ENCODE measurements at regions not wholly inside any gene's neighbourhood (a gene's known extent, or its start where the extent isn't known, plus 50 kb on each side); places are given as distances from the start of the nearest gene placed in this dataset.
A peak's percentile ranks its signal among the peaks of the same experiment; 100 is the strongest.

DNA sequence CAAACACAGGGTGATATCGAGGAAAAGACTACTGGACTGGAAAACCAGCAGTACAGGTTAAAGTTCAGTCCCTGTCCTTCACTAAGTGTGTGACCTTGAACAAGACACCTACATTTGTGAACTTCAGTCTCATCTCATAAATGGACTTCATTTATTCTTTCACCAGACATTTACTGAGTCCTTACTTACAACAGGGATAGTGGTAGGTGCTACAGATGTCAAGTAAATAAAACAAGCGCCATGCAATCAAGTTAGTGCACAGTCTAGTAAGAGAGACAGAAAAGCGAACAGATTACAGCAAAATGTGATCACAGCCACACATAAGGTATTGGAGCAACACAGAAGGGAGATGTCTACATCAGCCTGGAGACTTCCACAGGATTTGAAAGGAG, 413.2 kb downstream of the ACTL7B start (continued):
- TF ChIP-seq MED8 (CRISPR knock-in tag; IDR thresholded peaks at IDR 0.05; ENCODE audit: insufficient replicate concordance) (no peak), ZBTB33 (CRISPR knock-in tag; IDR thresholded peaks at IDR 0.05) (peak; percentile 55; the same call in 1 of the 2 replicates), CEBPB (IDR thresholded peaks at IDR 0.05; ENCODE audit: borderline replicate concordance, low read depth, low read length) (peak; percentile 35; the same call in 1 of the 2 replicates), RARG (CRISPR knock-in tag; IDR thresholded peaks at IDR 0.05; ENCODE audit: low read depth) (no peak), EHMT2 (IDR thresholded peaks at IDR 0.05; ENCODE audit: borderline replicate concordance, low read depth, low read length) (0 out of 2 replicates have a peak, but pooled peaks have one; percentile 73), FOXP1 (IDR thresholded peaks at IDR 0.05) (no peak), FOXP1 (CRISPR knock-in tag; IDR thresholded peaks at IDR 0.05) (peak; percentile 42), ISL2 (CRISPR knock-in tag; IDR thresholded peaks at IDR 0.05) (peak; percentile 43; the same call in 1 of the 2 replicates), ESRRA (CRISPR knock-in tag; IDR thresholded peaks at IDR 0.05; ENCODE audit: low read depth) (peak; percentile 98), ZNF780A (CRISPR knock-in tag; IDR thresholded peaks at IDR 0.05) (no peak), TBL1XR1 (IDR thresholded peaks at IDR 0.05; ENCODE audit: borderline replicate concordance, low read length, partially characterized antibody) (peak; percentile 39), POGZ (CRISPR knock-in tag; IDR thresholded peaks at IDR 0.05) (peak; percentile 65), IKZF1 (IDR thresholded peaks at IDR 0.05) (no peak), RXRB (CRISPR knock-in tag; IDR thresholded peaks at IDR 0.05; ENCODE audit: borderline replicate concordance) (0 out of 2 replicates have a peak, but pooled peaks have one; percentile 7), SOX6 (IDR thresholded peaks at IDR 0.05) (no peak), SOX6 (CRISPR knock-in tag; IDR thresholded peaks at IDR 0.05) (peak; percentile 41; the same call in 1 of the 2 replicates), SKI (IDR thresholded peaks at IDR 0.05; ENCODE audit: partially characterized antibody) (peak; percentile 18), EP300 (IDR thresholded peaks at IDR 0.05; ENCODE audit: low read depth in 2 of 2, low read length in 2 of 2) (peak in 1 of 2 experiments; percentile 22; a peak in 1 of 4 replicates), EP300 (CRISPR knock-in tag; IDR thresholded peaks at IDR 0.05; ENCODE audit: borderline replicate concordance) (no peak), TBX3 (IDR thresholded peaks at IDR 0.05; ENCODE audit: borderline replicate concordance) (0 out of 2 replicates have a peak, but pooled peaks have one; percentile 19), SOX5 (CRISPR knock-in tag; IDR thresholded peaks at IDR 0.05; ENCODE audit: borderline replicate concordance) (peak; percentile 40; the same call in 1 of the 2 replicates), ZMYM4 (CRISPR knock-in tag; IDR thresholded peaks at IDR 0.05) (peak; percentile 61), YY1 (IDR thresholded peaks at IDR 0.05; ENCODE audit: insufficient read depth, insufficient replicate concordance, low read depth, low read length) (no peak), ZNF7 (CRISPR knock-in tag; IDR thresholded peaks at IDR 0.05) (no peak), STAT5B (CRISPR knock-in tag; IDR thresholded peaks at IDR 0.05) (no peak)
- TF ChIP-seq, protein P1, sequence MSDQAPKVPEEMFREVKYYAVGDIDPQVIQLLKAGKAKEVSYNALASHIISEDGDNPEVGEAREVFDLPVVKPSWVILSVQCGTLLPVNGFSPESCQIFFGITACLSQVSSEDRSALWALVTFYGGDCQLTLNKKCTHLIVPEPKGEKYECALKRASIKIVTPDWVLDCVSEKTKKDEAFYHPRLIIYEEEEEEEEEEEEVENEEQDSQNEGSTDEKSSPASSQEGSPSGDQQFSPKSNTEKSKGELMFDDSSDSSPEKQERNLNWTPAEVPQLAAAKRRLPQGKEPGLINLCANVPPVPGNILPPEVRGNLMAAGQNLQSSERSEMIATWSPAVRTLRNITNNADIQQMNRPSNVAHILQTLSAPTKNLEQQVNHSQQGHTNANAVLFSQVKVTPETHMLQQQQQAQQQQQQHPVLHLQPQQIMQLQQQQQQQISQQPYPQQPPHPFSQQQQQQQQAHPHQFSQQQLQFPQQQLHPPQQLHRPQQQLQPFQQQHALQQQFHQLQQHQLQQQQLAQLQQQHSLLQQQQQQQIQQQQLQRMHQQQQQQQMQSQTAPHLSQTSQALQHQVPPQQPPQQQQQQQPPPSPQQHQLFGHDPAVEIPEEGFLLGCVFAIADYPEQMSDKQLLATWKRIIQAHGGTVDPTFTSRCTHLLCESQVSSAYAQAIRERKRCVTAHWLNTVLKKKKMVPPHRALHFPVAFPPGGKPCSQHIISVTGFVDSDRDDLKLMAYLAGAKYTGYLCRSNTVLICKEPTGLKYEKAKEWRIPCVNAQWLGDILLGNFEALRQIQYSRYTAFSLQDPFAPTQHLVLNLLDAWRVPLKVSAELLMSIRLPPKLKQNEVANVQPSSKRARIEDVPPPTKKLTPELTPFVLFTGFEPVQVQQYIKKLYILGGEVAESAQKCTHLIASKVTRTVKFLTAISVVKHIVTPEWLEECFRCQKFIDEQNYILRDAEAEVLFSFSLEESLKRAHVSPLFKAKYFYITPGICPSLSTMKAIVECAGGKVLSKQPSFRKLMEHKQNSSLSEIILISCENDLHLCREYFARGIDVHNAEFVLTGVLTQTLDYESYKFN (CRISPR knock-in tag; conservative IDR thresholded peaks at IDR 0.05) = peak; percentile 48; the same call in 1 of the 2 replicates
- TF ChIP-seq, protein P2, sequence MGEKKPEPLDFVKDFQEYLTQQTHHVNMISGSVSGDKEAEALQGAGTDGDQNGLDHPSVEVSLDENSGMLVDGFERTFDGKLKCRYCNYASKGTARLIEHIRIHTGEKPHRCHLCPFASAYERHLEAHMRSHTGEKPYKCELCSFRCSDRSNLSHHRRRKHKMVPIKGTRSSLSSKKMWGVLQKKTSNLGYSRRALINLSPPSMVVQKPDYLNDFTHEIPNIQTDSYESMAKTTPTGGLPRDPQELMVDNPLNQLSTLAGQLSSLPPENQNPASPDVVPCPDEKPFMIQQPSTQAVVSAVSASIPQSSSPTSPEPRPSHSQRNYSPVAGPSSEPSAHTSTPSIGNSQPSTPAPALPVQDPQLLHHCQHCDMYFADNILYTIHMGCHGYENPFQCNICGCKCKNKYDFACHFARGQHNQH (CRISPR knock-in tag; IDR thresholded peaks at IDR 0.05) = no peak

Data from HepG2 (cell line).